HFF-Myc (cell line): ENCODE measurements at regions not wholly inside any gene's neighbourhood (a gene's known extent, or its start where the extent isn't known, plus 50 kb on each side); places are given as distances from the start of the nearest gene placed in this dataset.

ENCODE experiments used
- DNase-seq: peaks from one replicate; pipeline ENCODE4 v3.0.0-alpha.2; 2011; ENCODE audit warnings: low read depth; ENCODE audit errors: extremely low read depth
- H3K4me3 ChIP-seq: replicated peaks from 2 replicates; pipeline ENCODE4 v1.5.1; 2011; ENCODE audit warnings: low read depth, mild to moderate bottlenecking, control low read depth, low read length
- TF ChIP-seq, protein P1 (sequence below): IDR thresholded peaks from 2 replicates; pipeline ENCODE4 v1.5.1; 2012; ENCODE audit warnings: mild to moderate bottlenecking, low read depth, low read length, control low read depth; ENCODE audit errors: missing control alignments

DNA sequence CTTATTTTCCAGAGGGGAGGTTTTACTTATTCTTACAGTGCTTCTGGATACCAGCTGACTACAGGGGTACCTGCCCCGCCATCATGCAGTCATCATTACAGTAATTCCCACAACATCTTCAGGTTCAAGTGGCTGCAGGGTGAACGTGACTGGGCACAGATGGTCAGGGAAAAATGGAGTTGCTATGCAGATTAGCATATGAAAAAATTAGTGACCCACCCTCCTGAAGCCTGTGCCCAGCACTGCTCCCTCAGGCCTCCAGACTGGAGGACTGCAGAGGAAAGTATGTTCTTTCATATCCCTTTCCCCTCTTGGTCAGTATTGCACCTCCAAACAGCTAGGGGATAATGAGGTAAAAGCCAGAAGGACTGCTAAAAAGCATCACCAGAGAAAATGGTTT, 937.9 kb downstream of the TUSC7 start:
- DNase-seq = no peak
- TF ChIP-seq, protein P1, sequence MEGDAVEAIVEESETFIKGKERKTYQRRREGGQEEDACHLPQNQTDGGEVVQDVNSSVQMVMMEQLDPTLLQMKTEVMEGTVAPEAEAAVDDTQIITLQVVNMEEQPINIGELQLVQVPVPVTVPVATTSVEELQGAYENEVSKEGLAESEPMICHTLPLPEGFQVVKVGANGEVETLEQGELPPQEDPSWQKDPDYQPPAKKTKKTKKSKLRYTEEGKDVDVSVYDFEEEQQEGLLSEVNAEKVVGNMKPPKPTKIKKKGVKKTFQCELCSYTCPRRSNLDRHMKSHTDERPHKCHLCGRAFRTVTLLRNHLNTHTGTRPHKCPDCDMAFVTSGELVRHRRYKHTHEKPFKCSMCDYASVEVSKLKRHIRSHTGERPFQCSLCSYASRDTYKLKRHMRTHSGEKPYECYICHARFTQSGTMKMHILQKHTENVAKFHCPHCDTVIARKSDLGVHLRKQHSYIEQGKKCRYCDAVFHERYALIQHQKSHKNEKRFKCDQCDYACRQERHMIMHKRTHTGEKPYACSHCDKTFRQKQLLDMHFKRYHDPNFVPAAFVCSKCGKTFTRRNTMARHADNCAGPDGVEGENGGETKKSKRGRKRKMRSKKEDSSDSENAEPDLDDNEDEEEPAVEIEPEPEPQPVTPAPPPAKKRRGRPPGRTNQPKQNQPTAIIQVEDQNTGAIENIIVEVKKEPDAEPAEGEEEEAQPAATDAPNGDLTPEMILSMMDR = no peak
- H3K4me3 ChIP-seq = no peak overlapping the region

- H3K4me3 ChIP-seq = no peak overlapping the region
- no peak for DNase-seq
- TF ChIP-seq, protein P1 = no peak
Observed at GRCh38 chr3:117651246-117651645, 941.7 kb downstream of the TUSC7 start.

GRCh38 chr3:117656391-117656790, 946.8 kb downstream of the TUSC7 start:
- H3K4me3 ChIP-seq = no peak overlapping the region
- no peak for DNase-seq
- TF ChIP-seq, protein P1 = no peak

GRCh38 chr3:117657278-117657677, 947.7 kb downstream of the TUSC7 start:
- TF ChIP-seq, protein P1 = no peak
- no peak for DNase-seq
- no peak overlapping the region for H3K4me3 ChIP-seq

DNA sequence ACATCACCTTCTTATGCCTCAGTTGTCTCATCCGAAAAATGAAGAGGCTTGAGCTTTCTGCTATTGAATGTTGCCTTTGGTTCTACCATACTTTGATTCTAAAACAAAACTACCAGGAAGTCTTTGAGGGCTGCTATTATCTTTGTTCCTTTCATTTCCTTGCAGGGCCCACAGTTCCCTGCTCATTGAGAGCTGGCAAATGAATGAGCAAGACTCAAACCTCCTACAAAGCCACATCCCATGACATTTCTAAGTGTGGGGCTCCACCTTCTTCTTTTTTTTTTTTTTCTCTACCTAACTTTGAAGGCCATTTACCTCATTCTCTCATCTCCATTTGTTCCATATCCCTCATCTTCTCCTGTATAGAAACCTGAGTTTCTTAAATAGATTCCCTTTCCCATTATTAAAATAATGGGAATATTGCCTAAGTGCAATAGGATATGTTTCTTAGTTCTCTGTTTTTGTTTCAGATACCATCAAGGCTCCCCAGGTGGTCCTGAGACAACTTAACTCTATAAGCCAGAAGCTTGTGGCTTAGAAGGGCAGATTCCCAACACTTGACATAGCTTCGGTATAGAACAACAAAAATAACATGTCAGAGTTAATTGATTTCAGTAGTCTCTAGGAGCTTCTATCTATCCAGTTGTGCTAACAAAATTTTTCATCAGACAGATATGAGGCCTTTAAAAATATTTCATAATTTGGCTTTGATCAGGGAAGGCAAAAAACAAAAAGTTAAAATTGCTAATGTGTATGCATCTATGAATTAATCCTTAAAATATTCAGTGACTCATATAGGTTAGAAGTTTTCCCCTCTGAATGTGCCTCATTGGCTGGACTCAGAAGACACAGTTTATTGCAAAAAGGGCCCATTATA, 951.6 kb downstream of the TUSC7 start:
- no peak overlapping the region for H3K4me3 ChIP-seq
- TF ChIP-seq, protein P1 = no peak
- DNase-seq = no peak

DNA sequence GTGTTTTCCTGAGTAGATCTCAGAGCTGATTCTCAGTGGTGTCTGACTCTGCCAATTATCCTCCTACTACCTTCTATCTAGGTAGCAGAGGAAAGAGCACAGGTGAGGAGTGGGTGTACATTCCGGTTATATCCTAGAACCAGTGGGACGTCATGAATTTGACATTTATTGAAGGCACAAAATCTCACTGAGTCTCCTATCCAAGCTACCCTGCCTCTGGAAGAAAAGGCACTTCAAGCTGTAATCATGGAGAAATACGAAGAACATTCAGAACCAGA, 952.2 kb downstream of the TUSC7 start:
- no peak for DNase-seq
- no peak overlapping the region for H3K4me3 ChIP-seq
- TF ChIP-seq, protein P1 = no peak

- no peak overlapping the region for H3K4me3 ChIP-seq
- TF ChIP-seq, protein P1 = no peak
- no peak for DNase-seq
Observed at GRCh38 chr3:117665296-117665695, 955.7 kb downstream of the TUSC7 start.
